Testis (tissue), 2 donors: ENCODE measurements at regions not wholly inside any gene's neighbourhood (a gene's known extent, or its start where the extent isn't known, plus 50 kb on each side); places are given as distances from the start of the nearest gene placed in this dataset.

ENCODE experiments used
- POLR2A ChIP-seq: fragments of 450-650 bp; IDR thresholded peaks from one replicate; pipeline ENCODE4 v1.6.1; 2017; ENCODE audit warnings: antibody characterized with exemption, mild to moderate bottlenecking, moderate library complexity
- TF ChIP-seq, protein P1 (sequence below), 3 experiments: fragments of 450-650 bp in 2 of 3; fragments of 200-600 bp in 1 of 3; sonication (generic) in 1 of 3; IDR thresholded peaks; one replicate each; pipeline ENCODE4 v1.5.1; 2016 to 2019; ENCODE audit warnings: antibody characterized with exemption in 3 of 3, mild to moderate bottlenecking in 2 of 3, moderate library complexity in 1 of 3

DNA sequence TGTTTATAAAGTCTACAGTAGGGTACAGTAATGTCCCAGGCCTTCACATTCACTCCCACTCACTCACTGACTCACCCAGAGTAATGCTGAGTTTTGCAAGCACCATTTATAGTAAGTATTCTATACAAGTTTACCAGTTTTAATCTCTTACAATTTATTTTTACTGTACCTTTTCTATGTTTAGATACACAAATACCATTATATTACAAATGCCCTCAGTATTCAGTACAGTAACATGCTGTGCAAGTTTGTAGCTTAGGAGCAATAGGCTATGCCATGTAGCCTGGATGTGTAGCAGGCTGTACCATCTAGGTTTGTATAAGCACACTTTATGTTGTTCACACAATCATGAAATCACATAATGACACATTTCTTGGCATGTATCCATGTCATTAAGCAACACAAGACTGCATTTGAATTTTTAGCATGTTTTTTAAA lies 673.6 kb downstream of the CD109 start:
- TF ChIP-seq, protein P1, sequence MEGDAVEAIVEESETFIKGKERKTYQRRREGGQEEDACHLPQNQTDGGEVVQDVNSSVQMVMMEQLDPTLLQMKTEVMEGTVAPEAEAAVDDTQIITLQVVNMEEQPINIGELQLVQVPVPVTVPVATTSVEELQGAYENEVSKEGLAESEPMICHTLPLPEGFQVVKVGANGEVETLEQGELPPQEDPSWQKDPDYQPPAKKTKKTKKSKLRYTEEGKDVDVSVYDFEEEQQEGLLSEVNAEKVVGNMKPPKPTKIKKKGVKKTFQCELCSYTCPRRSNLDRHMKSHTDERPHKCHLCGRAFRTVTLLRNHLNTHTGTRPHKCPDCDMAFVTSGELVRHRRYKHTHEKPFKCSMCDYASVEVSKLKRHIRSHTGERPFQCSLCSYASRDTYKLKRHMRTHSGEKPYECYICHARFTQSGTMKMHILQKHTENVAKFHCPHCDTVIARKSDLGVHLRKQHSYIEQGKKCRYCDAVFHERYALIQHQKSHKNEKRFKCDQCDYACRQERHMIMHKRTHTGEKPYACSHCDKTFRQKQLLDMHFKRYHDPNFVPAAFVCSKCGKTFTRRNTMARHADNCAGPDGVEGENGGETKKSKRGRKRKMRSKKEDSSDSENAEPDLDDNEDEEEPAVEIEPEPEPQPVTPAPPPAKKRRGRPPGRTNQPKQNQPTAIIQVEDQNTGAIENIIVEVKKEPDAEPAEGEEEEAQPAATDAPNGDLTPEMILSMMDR (IDR thresholded peaks at IDR 0.05) = no peak
- no peak for TF ChIP-seq POLR2A
